ENCODE measurements at regions not wholly inside any gene's neighbourhood (a gene's known extent, or its start where the extent isn't known, plus 50 kb on each side); places are given as distances from the start of the nearest gene placed in this dataset.

- intact Hi-C loops (cut with DNase I) = no loop called here
- DNase-seq (ENCODE audit: low spot score) = no peak
Measured at GRCh38 chr2:67462738-67463496, 65.8 kb downstream of the ETAA1 start.

GRCh38 chr2:67463810-67464209 lies 66.7 kb downstream of the ETAA1 start:
- no peak for DNase-seq (ENCODE audit: low spot score)
- intact Hi-C loops (cut with DNase I) = no loop called here

GRCh38 chr2:67465623-67466022 lies 68.5 kb downstream of the ETAA1 start:
- intact Hi-C loops (cut with DNase I) = no loop called here
- no peak for DNase-seq (ENCODE audit: low spot score)

GRCh38 chr2:67466734-67467133 lies 69.6 kb downstream of the ETAA1 start:
- DNase-seq (ENCODE audit: low spot score) = no peak
- intact Hi-C loops (cut with DNase I) = no loop called here

GRCh38 chr2:67471681-67472080 lies 74.5 kb downstream of the ETAA1 start:
- no peak for DNase-seq (ENCODE audit: low spot score)
- intact Hi-C loops (cut with DNase I) = no loop called here

GRCh38 chr2:67476809-67477790 lies 80.0 kb downstream of the ETAA1 start:
- no peak for DNase-seq (ENCODE audit: low spot score)
- intact Hi-C loops (cut with DNase I) = no loop called here

- DNase-seq (ENCODE audit: low spot score) = no peak
- intact Hi-C loops (cut with DNase I) = no loop called here
Measured at GRCh38 chr2:67479261-67479660, 82.1 kb downstream of the ETAA1 start.

- DNase-seq (ENCODE audit: low spot score) = no peak
- intact Hi-C loops (cut with DNase I) = loop anchor here in 1 of 2 donors (10.0 kb wide), 1 partner anchor 159 kb away; no protein-coding TSS in a partner anchor
Measured at GRCh38 chr2:67485431-67485830, 88.3 kb downstream of the ETAA1 start.

- intact Hi-C loops (cut with DNase I) = loop anchor here in 1 of 2 donors (10.0 kb wide), 1 partner anchor 159 kb away; no protein-coding TSS in a partner anchor
- no peak for DNase-seq (ENCODE audit: low spot score)
Measured at GRCh38 chr2:67486041-67486796, 89.1 kb downstream of the ETAA1 start.

- no peak for DNase-seq (ENCODE audit: low spot score)
- intact Hi-C loops (cut with DNase I) = loop anchor here in 1 of 2 donors (10.0 kb wide), 1 partner anchor 157 kb away; no protein-coding TSS in a partner anchor
Measured at GRCh38 chr2:67487993-67488392, 90.9 kb downstream of the ETAA1 start.

- intact Hi-C loops (cut with DNase I) = loop anchor here in 1 of 2 donors (10.0 kb wide), 1 partner anchor 155 kb away; no protein-coding TSS in a partner anchor
- no peak for DNase-seq (ENCODE audit: low spot score)
Measured at GRCh38 chr2:67489396-67489795, 92.3 kb downstream of the ETAA1 start.

GRCh38 chr2:67498931-67499330 lies 101.8 kb downstream of the ETAA1 start:
- intact Hi-C loops (cut with DNase I) = no loop called here
- no peak for DNase-seq (ENCODE audit: low spot score)

GRCh38 chr2:67499989-67500388 lies 102.9 kb downstream of the ETAA1 start:
- DNase-seq (ENCODE audit: low spot score) = no peak
- intact Hi-C loops (cut with DNase I) = no loop called here

GRCh38 chr2:67500541-67500940 lies 103.4 kb downstream of the ETAA1 start:
- intact Hi-C loops (cut with DNase I) = no loop called here

GRCh38 chr2:67502346-67503065 lies 105.4 kb downstream of the ETAA1 start:
- intact Hi-C loops (cut with DNase I) = no loop called here

More at GRCh38 chr2:67500541-67500940, 103.4 kb downstream of the ETAA1 start:
- no peak for DNase-seq (ENCODE audit: low spot score)

GRCh38 chr2:67503066-67503795 lies 106.1 kb downstream of the ETAA1 start:
- DNase-seq (ENCODE audit: low spot score) = no peak
- intact Hi-C loops (cut with DNase I) = no loop called here

More at GRCh38 chr2:67502346-67503065, 105.4 kb downstream of the ETAA1 start:
- no peak for DNase-seq (ENCODE audit: low spot score)

- no peak for DNase-seq (ENCODE audit: low spot score)
- intact Hi-C loops (cut with DNase I) = no loop called here
Measured at GRCh38 chr2:67510745-67511144, 113.6 kb downstream of the ETAA1 start.

- intact Hi-C loops (cut with DNase I) = no loop called here
- DNase-seq (ENCODE audit: low spot score) = no peak
Measured at GRCh38 chr2:67514515-67514914, 117.4 kb downstream of the ETAA1 start.

All from posterior vena cava (tissue), 2 donors.